ENCODE measurements at regions not wholly inside any gene's neighbourhood (a gene's known extent, or its start where the extent isn't known, plus 50 kb on each side); places are given as distances from the start of the nearest gene placed in this dataset.

DNA sequence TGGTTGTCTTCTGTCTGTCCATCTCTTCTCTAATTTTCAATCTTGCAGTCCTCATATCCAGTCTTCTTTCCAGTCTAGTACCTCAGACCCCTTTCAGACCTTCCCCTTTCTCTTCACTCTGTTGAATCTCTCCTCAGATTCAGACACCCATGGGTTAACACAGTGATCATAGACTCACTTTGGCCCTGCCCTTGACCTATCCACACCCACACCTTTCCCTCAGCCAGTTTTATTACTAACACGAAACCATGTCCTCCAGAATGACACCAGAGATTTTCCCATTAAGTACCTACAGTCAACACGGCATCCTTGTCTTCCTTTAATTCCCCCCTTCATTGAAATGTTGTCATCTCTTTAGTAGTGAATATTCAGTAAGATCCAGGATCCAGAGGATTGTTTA is 74.5 kb upstream of the UBE2E2 start:
- TF ChIP-seq YY1 (IDR thresholded peaks at IDR 0.05; ENCODE audit: low read depth) (no peak), POLR2AphosphoS5 (IDR thresholded peaks at IDR 0.05; ENCODE audit: low read depth, low read length) (no peak), SIN3A (IDR thresholded peaks at IDR 0.05; ENCODE audit: borderline replicate concordance, low read depth, low read length) (no peak), TAF1 (IDR thresholded peaks at IDR 0.05; ENCODE audit: borderline replicate concordance, low read depth, low read length) (no peak), TCF12 (IDR thresholded peaks at IDR 0.05) (no peak), SMC3 (IDR thresholded peaks at IDR 0.05; ENCODE audit: low read depth, low read length) (no peak), RAD21 (IDR thresholded peaks at IDR 0.05; ENCODE audit: low read length) (no peak), RCOR1 (IDR thresholded peaks at IDR 0.05; ENCODE audit: low read length) (no peak), RXRA (IDR thresholded peaks at IDR 0.05; ENCODE audit: borderline replicate concordance, low read depth) (no peak), EZH2phosphoT487 (IDR thresholded peaks at IDR 0.05; ENCODE audit: borderline replicate concordance, low read depth) (no peak), FOSL2 (IDR thresholded peaks at IDR 0.05; ENCODE audit: borderline replicate concordance, low read depth) (no peak)
- TF ChIP-seq, protein P1, sequence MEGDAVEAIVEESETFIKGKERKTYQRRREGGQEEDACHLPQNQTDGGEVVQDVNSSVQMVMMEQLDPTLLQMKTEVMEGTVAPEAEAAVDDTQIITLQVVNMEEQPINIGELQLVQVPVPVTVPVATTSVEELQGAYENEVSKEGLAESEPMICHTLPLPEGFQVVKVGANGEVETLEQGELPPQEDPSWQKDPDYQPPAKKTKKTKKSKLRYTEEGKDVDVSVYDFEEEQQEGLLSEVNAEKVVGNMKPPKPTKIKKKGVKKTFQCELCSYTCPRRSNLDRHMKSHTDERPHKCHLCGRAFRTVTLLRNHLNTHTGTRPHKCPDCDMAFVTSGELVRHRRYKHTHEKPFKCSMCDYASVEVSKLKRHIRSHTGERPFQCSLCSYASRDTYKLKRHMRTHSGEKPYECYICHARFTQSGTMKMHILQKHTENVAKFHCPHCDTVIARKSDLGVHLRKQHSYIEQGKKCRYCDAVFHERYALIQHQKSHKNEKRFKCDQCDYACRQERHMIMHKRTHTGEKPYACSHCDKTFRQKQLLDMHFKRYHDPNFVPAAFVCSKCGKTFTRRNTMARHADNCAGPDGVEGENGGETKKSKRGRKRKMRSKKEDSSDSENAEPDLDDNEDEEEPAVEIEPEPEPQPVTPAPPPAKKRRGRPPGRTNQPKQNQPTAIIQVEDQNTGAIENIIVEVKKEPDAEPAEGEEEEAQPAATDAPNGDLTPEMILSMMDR (IDR thresholded peaks at IDR 0.05): no peak

Measured in SK-N-SH (cell line).